Colonic mucosa (tissue), 4 donors: ENCODE measurements at regions not wholly inside any gene's neighbourhood (a gene's known extent, or its start where the extent isn't known, plus 50 kb on each side); places are given as distances from the start of the nearest gene placed in this dataset.

Experiments used
- DNase-seq: peaks from one replicate; pipeline ENCODE4 v3.0.0-alpha.2; 2020
- H3K27ac ChIP-seq: fragments of 200-600 bp; one replicate; pipeline ENCODE4 v1.8.0; 2021
- H3K27me3 ChIP-seq: fragments of 200-600 bp; one replicate; pipeline ENCODE4 v1.8.0; 2021
- H3K36me3 ChIP-seq: fragments of 200-600 bp; one replicate; pipeline ENCODE4 v1.8.0; 2021
- H3K4me1 ChIP-seq: fragments of 200-600 bp; one replicate; pipeline ENCODE4 v1.8.0; 2021; ENCODE audit warnings: mild to moderate bottlenecking
- H3K4me3 ChIP-seq: fragments of 200-600 bp; one replicate; pipeline ENCODE4 v1.8.0; 2021
- H3K9ac ChIP-seq, 2 donors: one replicate each; pipeline ENCODE4 v1.7.0; 2013; ENCODE audit warnings: control low read depth in 2 of 2, low read depth in 2 of 2, low read length in 2 of 2
- H3K9me3 ChIP-seq: fragments of 200-600 bp; one replicate; pipeline ENCODE4 v1.8.0; 2021
- intact Hi-C: fragments of 100-400 bp; cut with DNase I; formaldehyde crosslinking; loops from one replicate; pipeline ENCODE4 v1.14.1; 2022
- TF ChIP-seq, protein P1 (sequence below): fragments of 200-600 bp; IDR thresholded peaks from one replicate; pipeline ENCODE4 v1.8.0; 2022; ENCODE audit warnings: antibody characterized with exemption, mild to moderate bottlenecking
- donor health status: healthy.
- donor health status: DM: no; HTN: no; CAD: no.
- donor health status: DM: no; HTN: no; CAD: no.

DNA sequence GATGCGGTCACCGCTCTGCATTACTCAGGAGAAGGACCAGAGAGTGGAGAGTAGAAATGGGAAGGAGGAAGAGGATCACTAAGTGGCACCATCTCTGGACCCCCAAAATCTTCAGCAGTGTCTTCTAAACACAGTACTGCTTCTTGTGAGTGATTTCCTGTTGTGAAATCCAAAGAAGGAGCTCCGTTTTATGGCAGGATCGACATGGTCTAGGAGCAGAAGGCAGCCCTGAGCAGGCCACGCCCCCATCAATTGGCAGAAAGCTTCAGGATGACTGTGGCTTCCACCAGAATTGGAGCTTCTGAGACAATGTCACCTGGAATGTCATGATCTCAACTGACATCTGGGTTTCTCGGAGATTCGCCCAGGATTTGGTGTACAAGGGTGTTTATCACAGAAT is 171.5 kb downstream of the ADSS2 start:
- Histone ChIP-seq H3K4me1 (no peaks in the 10 kb centered on the region), H3K9me3 (no peaks in the 10 kb centered on the region), H3K27ac (no peak overlapping the region), H3K27me3 (no peaks in the 10 kb centered on the region), H3K4me3 (no peak overlapping the region), H3K36me3 (no peaks in the 10 kb centered on the region), H3K9ac (no peak overlapping the region)
- no peak for DNase-seq
- intact Hi-C loops: no loop called here
- TF ChIP-seq, protein P1, sequence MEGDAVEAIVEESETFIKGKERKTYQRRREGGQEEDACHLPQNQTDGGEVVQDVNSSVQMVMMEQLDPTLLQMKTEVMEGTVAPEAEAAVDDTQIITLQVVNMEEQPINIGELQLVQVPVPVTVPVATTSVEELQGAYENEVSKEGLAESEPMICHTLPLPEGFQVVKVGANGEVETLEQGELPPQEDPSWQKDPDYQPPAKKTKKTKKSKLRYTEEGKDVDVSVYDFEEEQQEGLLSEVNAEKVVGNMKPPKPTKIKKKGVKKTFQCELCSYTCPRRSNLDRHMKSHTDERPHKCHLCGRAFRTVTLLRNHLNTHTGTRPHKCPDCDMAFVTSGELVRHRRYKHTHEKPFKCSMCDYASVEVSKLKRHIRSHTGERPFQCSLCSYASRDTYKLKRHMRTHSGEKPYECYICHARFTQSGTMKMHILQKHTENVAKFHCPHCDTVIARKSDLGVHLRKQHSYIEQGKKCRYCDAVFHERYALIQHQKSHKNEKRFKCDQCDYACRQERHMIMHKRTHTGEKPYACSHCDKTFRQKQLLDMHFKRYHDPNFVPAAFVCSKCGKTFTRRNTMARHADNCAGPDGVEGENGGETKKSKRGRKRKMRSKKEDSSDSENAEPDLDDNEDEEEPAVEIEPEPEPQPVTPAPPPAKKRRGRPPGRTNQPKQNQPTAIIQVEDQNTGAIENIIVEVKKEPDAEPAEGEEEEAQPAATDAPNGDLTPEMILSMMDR: no peak

DNA sequence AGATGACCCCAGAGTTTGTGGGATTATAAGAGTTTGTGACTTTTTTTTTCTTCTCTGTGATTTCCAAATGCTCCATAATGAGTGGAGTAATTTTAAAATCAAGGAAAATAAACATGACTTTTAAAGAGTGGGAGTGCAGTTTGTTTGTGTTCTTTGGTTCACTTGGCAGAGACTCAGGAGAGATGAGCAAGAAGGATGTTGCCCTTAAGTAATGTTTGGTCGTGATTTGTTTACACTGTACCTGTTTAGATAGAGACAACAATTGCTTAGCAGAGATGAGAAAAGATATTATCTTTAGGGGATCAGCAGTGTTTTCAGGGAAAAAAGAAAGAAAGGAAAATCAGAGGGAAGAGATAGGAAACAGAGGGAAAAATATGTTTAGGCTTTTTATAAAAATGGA is 170.8 kb downstream of the ADSS2 start:
- TF ChIP-seq, protein P1: no peak
- intact Hi-C loops: no loop called here

DNA sequence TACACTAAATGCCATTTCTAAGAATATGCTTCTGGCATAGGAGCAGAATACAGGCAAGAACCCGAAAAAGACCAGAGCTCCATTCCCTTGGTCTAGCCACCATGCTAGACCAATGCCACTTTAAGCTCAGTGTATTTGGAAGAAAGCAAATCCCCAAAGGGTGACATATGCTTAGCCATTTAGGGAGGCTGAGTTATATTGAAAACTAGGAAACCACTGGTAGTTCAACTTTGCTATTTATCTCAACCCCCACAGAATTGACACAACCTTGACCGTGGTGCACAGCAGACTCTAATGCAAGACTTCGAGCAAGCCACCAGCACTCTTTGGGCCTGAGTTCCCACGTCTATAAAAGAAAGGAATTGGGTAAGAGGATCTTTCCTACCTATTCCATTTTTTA is 167.9 kb downstream of the ADSS2 start:
- H3K4me3 ChIP-seq: no peak overlapping the region
- no peaks in the 10 kb centered on the region for H3K36me3 ChIP-seq
- no peak for DNase-seq
- H3K4me1 ChIP-seq: no peaks in the 10 kb centered on the region
- H3K27me3 ChIP-seq: no peaks in the 10 kb centered on the region
- H3K9ac ChIP-seq: no peak overlapping the region
- intact Hi-C loops: no loop called here
- no peaks in the 10 kb centered on the region for H3K9me3 ChIP-seq
- TF ChIP-seq, protein P1: no peak
- H3K27ac ChIP-seq: no peak overlapping the region

More for the DNA sequence above, 170.8 kb downstream of the ADSS2 start:
- H3K27me3 ChIP-seq: no peaks in the 10 kb centered on the region
- no peak overlapping the region for H3K27ac ChIP-seq
- no peaks in the 10 kb centered on the region for H3K4me1 ChIP-seq
- H3K4me3 ChIP-seq: no peak overlapping the region
- no peaks in the 10 kb centered on the region for H3K36me3 ChIP-seq
- no peaks in the 10 kb centered on the region for H3K9me3 ChIP-seq
- no peak overlapping the region for H3K9ac ChIP-seq
- DNase-seq: no peak

DNA sequence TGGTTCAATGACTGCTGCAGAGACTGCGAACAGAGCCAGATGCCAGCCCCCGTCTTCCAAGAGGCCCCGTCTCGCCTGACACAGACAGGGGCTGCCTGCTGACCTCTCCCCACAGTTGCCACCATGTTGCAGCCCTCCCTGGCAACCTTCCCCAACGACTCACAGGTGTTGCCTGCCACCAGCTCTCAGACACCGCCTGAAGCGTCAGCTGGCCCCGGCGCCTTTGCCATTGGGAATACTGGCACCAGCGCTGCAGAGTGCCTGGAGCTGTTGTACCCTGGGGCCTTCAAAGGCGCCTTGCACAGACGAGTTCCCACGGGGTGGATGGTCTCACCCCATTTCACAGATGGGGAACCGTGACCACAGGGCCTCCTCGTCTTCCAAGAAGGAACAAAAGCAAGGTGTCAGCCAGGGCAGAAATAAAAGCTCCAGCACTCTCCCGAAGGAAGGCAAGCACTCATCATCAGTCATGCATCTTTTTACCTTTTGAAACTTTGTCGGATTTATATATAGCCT is 167.0 kb downstream of the ADSS2 start:
- DNase-seq: no peak
- H3K9me3 ChIP-seq: no peaks in the 10 kb centered on the region
- no peak overlapping the region for H3K4me3 ChIP-seq
- H3K27me3 ChIP-seq: no peaks in the 10 kb centered on the region
- intact Hi-C loops: no loop called here
- no peaks in the 10 kb centered on the region for H3K36me3 ChIP-seq
- H3K27ac ChIP-seq: no peak overlapping the region
- TF ChIP-seq, protein P1: no peak
- H3K9ac ChIP-seq: no peak overlapping the region
- no peaks in the 10 kb centered on the region for H3K4me1 ChIP-seq

DNA sequence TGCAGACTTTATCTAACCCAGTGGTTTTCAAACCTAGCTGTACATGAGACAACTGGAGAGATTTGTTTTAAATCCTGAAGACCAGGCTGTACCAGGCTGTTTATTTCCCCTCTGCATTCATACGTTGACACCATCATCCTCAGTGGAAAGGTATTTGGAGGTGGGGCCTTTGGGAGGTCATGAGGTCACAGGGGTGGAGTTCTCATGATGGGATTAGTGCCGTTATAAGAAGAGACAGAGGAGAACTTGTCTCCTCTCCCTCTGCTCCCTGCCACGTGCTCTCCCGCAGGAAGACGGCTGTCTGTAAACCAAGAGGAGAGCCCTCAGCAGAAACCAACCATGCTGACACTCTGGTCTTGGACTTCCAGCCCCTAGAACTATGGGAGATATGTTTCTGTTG is 165.4 kb downstream of the ADSS2 start:
- Histone ChIP-seq H3K4me1 (no peaks in the 10 kb centered on the region), H3K4me3 (no peak overlapping the region), H3K27ac (no peak overlapping the region), H3K36me3 (no peaks in the 10 kb centered on the region), H3K9ac (no peak overlapping the region), H3K9me3 (no peaks in the 10 kb centered on the region), H3K27me3 (no peaks in the 10 kb centered on the region)
- TF ChIP-seq, protein P1: no peak
- intact Hi-C loops: no loop called here
- DNase-seq: no peak

DNA sequence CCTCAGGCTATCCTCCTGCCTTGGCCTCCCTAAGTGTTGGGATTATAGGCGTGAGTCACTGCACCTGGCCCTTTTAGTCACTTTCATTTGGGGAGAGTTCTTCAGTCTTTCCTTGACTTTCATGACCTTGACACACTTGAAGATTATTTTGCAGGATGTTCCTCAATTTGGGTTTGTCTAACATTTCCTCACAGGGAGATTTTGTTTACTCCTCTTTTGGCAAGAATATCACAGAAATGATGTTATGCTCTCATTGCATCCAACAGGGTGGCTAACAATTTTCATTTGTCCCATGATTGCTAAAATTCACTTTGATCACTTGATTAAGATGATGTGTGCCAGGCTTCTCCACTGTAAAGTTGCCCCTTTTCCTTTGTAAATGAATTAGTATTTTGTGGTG is 164.0 kb downstream of the ADSS2 start:
- Histone ChIP-seq H3K9me3 (no peaks in the 10 kb centered on the region), H3K27me3 (no peaks in the 10 kb centered on the region), H3K4me3 (no peak overlapping the region), H3K27ac (no peak overlapping the region), H3K4me1 (no peaks in the 10 kb centered on the region), H3K36me3 (no peaks in the 10 kb centered on the region), H3K9ac (no peak overlapping the region)
- TF ChIP-seq, protein P1: no peak
- DNase-seq: no peak
- intact Hi-C loops: no loop called here
